K562 (cell line): ENCODE measurements at regions not wholly inside any gene's neighbourhood (a gene's known extent, or its start where the extent isn't known, plus 50 kb on each side); places are given as distances from the start of the nearest gene placed in this dataset.

Source experiments
- ATAC-seq: fragments of 200-7000 bp; cut with Tn5 transposase; 3 replicates; pipeline ENCODE4 v1.9.1; 2020; ENCODE audit warnings: moderate library complexity
- BruUV-seq: library from RNA; stranded (reverse); fragments of 400-500 nt; replicated peaks from 2 replicates; lab custom pipeline; 2021; lab: Mats Ljungman, UMichigan
- CTCF ChIA-PET: fragments of 300-600 bp; formaldehyde crosslinking; extraction: SDS; loops from one replicate; lab custom pipeline; 2021; ENCODE audit warnings: low intra/inter-chr PET ratio; lab: Yijun Ruan, JAX
- POLR2A ChIA-PET: fragments of 300-600, 350-650 bp; sonication (Branson Sonifier 250); formaldehyde crosslinking; extraction: SDS; loops from one replicate; lab custom pipeline; 2021; ENCODE audit warnings: antibody characterized with exemption, inconsistent platforms; lab: Yijun Ruan, JAX
- DNase-seq, 4 experiments: peaks; one replicate each; pipeline versions ENCODE4 v3.0.0 to v3.0.0-alpha.2; 2011 to 2018; ENCODE audit warnings: low spot score in 3 of 4, mixed read lengths in 3 of 4; ENCODE audit errors: extremely low read depth in 1 of 4
- FAIRE-seq: peaks from 2 replicates; lab custom pipeline; 2011; peaks lifted over from hg19 to GRCh38; lab: Jason Lieb, UNC
- H2AFZ ChIP-seq: 2 replicates; pipeline ENCODE4 v1.6.0; 2011; ENCODE audit warnings: low read depth, low read length, control low read depth, inconsistent platforms
- H3K27ac ChIP-seq: fragments of 200-600 bp; 3 replicates; pipeline ENCODE4 v1.8.0; 2011; ENCODE audit warnings: low read depth, mild to moderate bottlenecking, control low read depth, inconsistent platforms, low read length, moderate library complexity, mixed read lengths; ENCODE audit errors: extremely low read depth
- H3K27me3 ChIP-seq, 2 experiments: fragments of 300-600 bp in 1 of 2; 2 replicates in 1 of 2; 3 replicates in 1 of 2; pipeline versions ENCODE4 v1.6.0 to v1.8.0; 2011; ENCODE audit warnings: inconsistent platforms in 2 of 2, low read length in 2 of 2, mild to moderate bottlenecking in 1 of 2, mixed read lengths in 1 of 2, moderate library complexity in 1 of 2; ENCODE audit not compliant: control insufficient read depth in 2 of 2, insufficient read depth in 2 of 2
- H3K36me3 ChIP-seq: fragments of 300-600 bp; 3 replicates; pipeline ENCODE4 v1.8.0; 2011; ENCODE audit warnings: mild to moderate bottlenecking, low read length, inconsistent platforms; ENCODE audit not compliant: control insufficient read depth, insufficient read depth
- H3K4me1 ChIP-seq, 2 experiments: fragments of 200-600 bp in 1 of 2; replicated peaks in 1 of 2; 2 replicates in 1 of 2; 3 replicates in 1 of 2; pipeline versions ENCODE4 v1.5.1 to v1.8.0; 2011; ENCODE audit warnings: inconsistent platforms in 2 of 2, low read length in 2 of 2, mild to moderate bottlenecking in 1 of 2, mixed read lengths in 1 of 2, moderate library complexity in 1 of 2; ENCODE audit not compliant: control insufficient read depth in 2 of 2, insufficient read depth in 2 of 2
- H3K4me2 ChIP-seq: 2 replicates; pipeline ENCODE4 v1.6.1; 2011; ENCODE audit warnings: low read length, control low read depth, inconsistent platforms, mixed read lengths; ENCODE audit not compliant: insufficient read depth
- H3K4me3 ChIP-seq: fragments of 200-600 bp; sonication (generic), shearing (Covaris generic); 2 replicates; pipeline ENCODE4 v1.5.1; 2016; ENCODE audit warnings: control low read depth, inconsistent platforms
- H3K79me2 ChIP-seq: fragments of 200-600 bp; 3 replicates; pipeline ENCODE4 v1.8.0; 2011; ENCODE audit warnings: low read length, inconsistent platforms; ENCODE audit not compliant: control insufficient read depth, insufficient read depth
- H3K9ac ChIP-seq, 2 experiments: 2 replicates each; pipeline versions ENCODE4 v1.6.0 to v1.6.1; 2011; ENCODE audit warnings: low read depth in 2 of 2, low read length in 2 of 2, control low read depth in 1 of 2, inconsistent platforms in 1 of 2, mild to moderate bottlenecking in 1 of 2, mixed read lengths in 1 of 2; ENCODE audit not compliant: insufficient read depth in 1 of 2
- H3K9me1 ChIP-seq: one replicate; pipeline ENCODE4 v1.6.0; 2011; ENCODE audit warnings: inconsistent platforms, mild to moderate bottlenecking, low read length, moderate library complexity; ENCODE audit not compliant: control insufficient read depth, insufficient read depth
- H3K9me3 ChIP-seq: replicated peaks from 2 replicates; pipeline ENCODE4 v1.5.1; 2011; ENCODE audit warnings: low read depth, low read length, inconsistent platforms; ENCODE audit not compliant: control insufficient read depth, insufficient read depth
- H4K20me1 ChIP-seq: replicated peaks from 2 replicates; pipeline ENCODE4 v1.6.1; 2011; ENCODE audit warnings: low read length, inconsistent platforms, mixed read lengths; ENCODE audit not compliant: control insufficient read depth, insufficient read depth
- ARID1B ChIP-seq: fragments of 450-650 bp; IDR thresholded peaks from 2 replicates; pipeline ENCODE4 v1.6.1; 2016; ENCODE audit warnings: antibody characterized with exemption, mild to moderate bottlenecking, inconsistent platforms
- GTF2A2 ChIP-seq: IDR thresholded peaks from 2 replicates; pipeline ENCODE4 v1.6.1; 2016; ENCODE audit warnings: mild to moderate bottlenecking, missing genetic modification characterization, missing compliant biosample characterization
- HMGN3 ChIP-seq: IDR thresholded peaks from 2 replicates; pipeline ENCODE4 v1.6.1; 2011; ENCODE audit warnings: borderline replicate concordance, low read depth, mild to moderate bottlenecking, mixed read lengths, low read length; ENCODE audit not compliant: insufficient read length; ENCODE audit errors: extremely low read depth
- HNRNPUL1 ChIP-seq: fragments of 200-400 bp; formaldehyde crosslinking; IDR thresholded peaks from 2 replicates; pipeline ENCODE4 v1.6.1; 2017; ENCODE audit warnings: low read length
- MYNN ChIP-seq, 2 experiments: sonication (generic); formaldehyde crosslinking in 1 of 2; IDR thresholded peaks; 2 replicates each; pipeline versions ENCODE4 v1.5.0 to v1.6.1; 2016 to 2020; ENCODE audit warnings: antibody characterized with exemption in 1 of 2, missing genetic modification reagents in 1 of 2
- NCOA6 ChIP-seq: fragments of 450-650 bp; IDR thresholded peaks from 2 replicates; pipeline ENCODE4 v1.6.1; 2017; ENCODE audit warnings: mild to moderate bottlenecking
- NFIX ChIP-seq: fragments of 250-450 bp; sonication (Bioruptor Pico); IDR thresholded peaks from 2 replicates; pipeline ENCODE4 v1.4.0; 2020; ENCODE audit warnings: low read depth, mild to moderate bottlenecking, moderate library complexity
- POLR2AphosphoS5 ChIP-seq: IDR thresholded peaks from 2 replicates; pipeline ENCODE4 v1.6.1; 2011; ENCODE audit warnings: mild to moderate bottlenecking, low read depth, low read length, moderate library complexity; ENCODE audit not compliant: control insufficient read depth, insufficient read depth
- RFX5 ChIP-seq: IDR thresholded peaks from 2 replicates; pipeline ENCODE4 v1.6.1; 2011; ENCODE audit warnings: low read depth, mild to moderate bottlenecking, improper control_type of control experiment, low read length
- SAFB ChIP-seq: fragments of 200-400 bp; formaldehyde crosslinking; IDR thresholded peaks from 2 replicates; pipeline ENCODE4 v1.6.1; 2017; ENCODE audit warnings: low read depth, low read length, borderline replicate concordance
- SREBF1 ChIP-seq: fragments of 150-350 bp; IDR thresholded peaks from 2 replicates; pipeline ENCODE4 v1.6.1; 2014; ENCODE audit warnings: antibody characterized with exemption, low read depth, low read length, borderline replicate concordance
- ZEB2 ChIP-seq: fragments of 450-650 bp; IDR thresholded peaks from 2 replicates; pipeline ENCODE4 v1.6.1; 2016
- ZNF24 ChIP-seq: fragments of 450-650 bp; IDR thresholded peaks from 2 replicates; pipeline ENCODE4 v1.6.1; 2016
- ZNF263 ChIP-seq: sonication (generic); formaldehyde crosslinking; IDR thresholded peaks from 2 replicates; pipeline ENCODE4 v1.8.0; 2022; ENCODE audit warnings: mild to moderate bottlenecking, missing genetic modification reagents, borderline replicate concordance
- ZNF347 ChIP-seq: fragments of 450-650 bp; formaldehyde crosslinking; IDR thresholded peaks from 2 replicates; pipeline ENCODE4 v1.4.0; 2020; ENCODE audit warnings: low read depth, mild to moderate bottlenecking, moderate library complexity
- ZNF707 ChIP-seq: fragments of 250-450 bp; sonication (Bioruptor Pico); conservative IDR thresholded peaks from 2 replicates; pipeline ENCODE4 v1.8.0; 2022; ENCODE audit warnings: inconsistent platforms, mild to moderate bottlenecking, moderate library complexity
- WGBS: fragments of 100-300 bp; shearing (Covaris generic); methylation state at CpG from one replicate; pipeline ENCODE4 v1.1.6; 2016; ENCODE audit warnings: low coverage, mixed read lengths; ENCODE audit not compliant: insufficient coverage; ENCODE audit errors: missing lambda C conversion rate; 5-methylcytosine and 5-hydroxymethylcytosine counted together
- in situ Hi-C: fragments of 300-500 bp; cut with MboI; formaldehyde crosslinking; loops from 4 replicates; pipeline ENCODE4 v1.15.0; 2018; ENCODE audit warnings: inconsistent platforms, mixed read lengths
- intact Hi-C: fragments of 100-400 bp; cut with micrococcal nuclease; formaldehyde crosslinking; loops from 2 replicates; pipeline ENCODE4 v1.14.2; 2022
- TF ChIP-seq, protein P1 (sequence below): fragments of 250-450 bp; sonication (Bioruptor Pico); IDR thresholded peaks from 2 replicates; pipeline ENCODE4 v1.5.0; 2021
- TF ChIP-seq, protein P2 (sequence below), 2 experiments: IDR thresholded peaks; 2 replicates each; pipeline ENCODE4 v1.6.1; 2012; ENCODE audit warnings: improper control_type of control experiment in 2 of 2, low read depth in 2 of 2, low read length in 2 of 2, borderline replicate concordance in 1 of 2
- TF ChIP-seq, protein P3 (sequence below): fragments of 250-450 bp; sonication (Bioruptor Pico); IDR thresholded peaks from 2 replicates; pipeline ENCODE4 v1.8.0; 2022; ENCODE audit warnings: inconsistent platforms

DNA sequence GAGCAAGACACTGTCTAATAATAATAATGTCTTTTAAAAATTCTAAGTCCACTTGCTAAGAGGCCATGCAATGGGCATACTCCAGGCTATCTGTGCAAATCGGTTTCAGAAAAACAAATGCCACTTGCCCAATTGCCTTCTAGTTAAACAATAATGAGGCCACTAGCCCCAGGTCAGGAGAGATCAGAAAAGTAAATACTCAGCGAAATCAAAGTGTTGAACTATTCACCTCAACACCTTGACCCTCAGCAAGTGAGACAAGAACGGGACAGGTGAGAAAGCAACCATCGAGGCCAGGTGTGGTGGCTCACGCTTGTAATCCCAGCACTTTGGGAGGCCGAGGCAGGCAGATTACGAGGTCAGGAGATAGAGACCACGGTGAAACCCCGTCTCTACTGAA is 72.3 kb upstream of the SYN3 start (continued):
- TF ChIP-seq, protein P1, sequence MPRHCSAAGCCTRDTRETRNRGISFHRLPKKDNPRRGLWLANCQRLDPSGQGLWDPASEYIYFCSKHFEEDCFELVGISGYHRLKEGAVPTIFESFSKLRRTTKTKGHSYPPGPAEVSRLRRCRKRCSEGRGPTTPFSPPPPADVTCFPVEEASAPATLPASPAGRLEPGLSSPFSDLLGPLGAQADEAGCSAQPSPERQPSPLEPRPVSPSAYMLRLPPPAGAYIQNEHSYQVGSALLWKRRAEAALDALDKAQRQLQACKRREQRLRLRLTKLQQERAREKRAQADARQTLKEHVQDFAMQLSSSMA (CRISPR knock-in tag) = no peak
- TF ChIP-seq ZNF263 (CRISPR knock-in tag) = no peak

DNA sequence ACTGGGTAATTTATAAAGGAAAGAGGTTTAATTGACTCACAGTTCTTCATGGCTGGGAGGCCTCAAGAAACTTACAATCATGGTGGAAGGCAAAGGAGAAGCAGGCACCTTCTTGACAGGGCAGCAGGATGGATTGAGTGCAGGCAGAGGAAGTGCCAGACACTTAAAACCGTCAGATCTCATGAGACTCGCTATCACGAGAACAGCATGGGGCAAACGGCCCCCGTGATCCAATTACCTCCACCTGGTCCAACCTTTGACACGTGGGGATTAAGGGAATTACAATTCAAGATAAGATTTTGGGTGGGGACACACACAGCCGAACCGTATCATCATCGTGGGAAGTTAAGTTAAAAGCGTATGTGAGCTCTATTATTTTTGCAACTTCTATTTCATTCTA is 71.4 kb upstream of the SYN3 start:
- FAIRE-seq (no peak), DNase-seq (no peak), ATAC-seq (no peak)
- ChIA-PET CTCF (no interaction called here), POLR2A (interaction anchor here (0.5 to 0.7 kb wide), 2 partner anchors 205 to 207 kb away, joined by 3 to 4 read pairs; no protein-coding TSS in a partner anchor)
- H3K4me2 ChIP-seq = no peak overlapping the region
- H2AFZ ChIP-seq = no peak overlapping the region
- H3K36me3 ChIP-seq = no peaks in the 10 kb centered on the region
- no peaks in the 10 kb centered on the region for H3K79me2 ChIP-seq
- H3K4me1 ChIP-seq = no peaks in the 10 kb centered on the region
- no TSS peak for BruUV-seq
- H3K9ac ChIP-seq = no peak overlapping the region
- H3K9me1 ChIP-seq = no peaks in the 10 kb centered on the region
- WGBS = 0% methylated on average over 10 of the region's 10 CpGs
- H3K4me3 ChIP-seq = no peak overlapping the region
- H3K9me3 ChIP-seq = no peaks in the 10 kb centered on the region
- H4K20me1 ChIP-seq = no peaks in the 10 kb centered on the region
- in situ Hi-C loops = no loop called here
- H3K27me3 ChIP-seq = no peaks in the 10 kb centered on the region
- no peak overlapping the region for H3K27ac ChIP-seq
- intact Hi-C loops = no loop called here
- no peak for TF ChIP-seq NFIX (CRISPR knock-in tag)
- TF ChIP-seq POLR2AphosphoS5 = no peak
- TF ChIP-seq ZEB2 = no peak
- no peak for TF ChIP-seq SREBF1
- no peak for TF ChIP-seq ZNF24
- TF ChIP-seq, protein P2, sequence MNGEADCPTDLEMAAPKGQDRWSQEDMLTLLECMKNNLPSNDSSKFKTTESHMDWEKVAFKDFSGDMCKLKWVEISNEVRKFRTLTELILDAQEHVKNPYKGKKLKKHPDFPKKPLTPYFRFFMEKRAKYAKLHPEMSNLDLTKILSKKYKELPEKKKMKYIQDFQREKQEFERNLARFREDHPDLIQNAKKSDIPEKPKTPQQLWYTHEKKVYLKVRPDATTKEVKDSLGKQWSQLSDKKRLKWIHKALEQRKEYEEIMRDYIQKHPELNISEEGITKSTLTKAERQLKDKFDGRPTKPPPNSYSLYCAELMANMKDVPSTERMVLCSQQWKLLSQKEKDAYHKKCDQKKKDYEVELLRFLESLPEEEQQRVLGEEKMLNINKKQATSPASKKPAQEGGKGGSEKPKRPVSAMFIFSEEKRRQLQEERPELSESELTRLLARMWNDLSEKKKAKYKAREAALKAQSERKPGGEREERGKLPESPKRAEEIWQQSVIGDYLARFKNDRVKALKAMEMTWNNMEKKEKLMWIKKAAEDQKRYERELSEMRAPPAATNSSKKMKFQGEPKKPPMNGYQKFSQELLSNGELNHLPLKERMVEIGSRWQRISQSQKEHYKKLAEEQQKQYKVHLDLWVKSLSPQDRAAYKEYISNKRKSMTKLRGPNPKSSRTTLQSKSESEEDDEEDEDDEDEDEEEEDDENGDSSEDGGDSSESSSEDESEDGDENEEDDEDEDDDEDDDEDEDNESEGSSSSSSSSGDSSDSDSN (IDR thresholded peaks at IDR 0.05; ENCODE audit: borderline replicate concordance in 1 of 2, low read depth in 2 of 2, low read length in 2 of 2) = no peak
- no peak for TF ChIP-seq ZNF707 (CRISPR knock-in tag)
- no peak for TF ChIP-seq HMGN3
- no peak for TF ChIP-seq ARID1B
- TF ChIP-seq SAFB = no peak
- no peak for TF ChIP-seq GTF2A2
- no peak for TF ChIP-seq HNRNPUL1
- TF ChIP-seq, protein P3, sequence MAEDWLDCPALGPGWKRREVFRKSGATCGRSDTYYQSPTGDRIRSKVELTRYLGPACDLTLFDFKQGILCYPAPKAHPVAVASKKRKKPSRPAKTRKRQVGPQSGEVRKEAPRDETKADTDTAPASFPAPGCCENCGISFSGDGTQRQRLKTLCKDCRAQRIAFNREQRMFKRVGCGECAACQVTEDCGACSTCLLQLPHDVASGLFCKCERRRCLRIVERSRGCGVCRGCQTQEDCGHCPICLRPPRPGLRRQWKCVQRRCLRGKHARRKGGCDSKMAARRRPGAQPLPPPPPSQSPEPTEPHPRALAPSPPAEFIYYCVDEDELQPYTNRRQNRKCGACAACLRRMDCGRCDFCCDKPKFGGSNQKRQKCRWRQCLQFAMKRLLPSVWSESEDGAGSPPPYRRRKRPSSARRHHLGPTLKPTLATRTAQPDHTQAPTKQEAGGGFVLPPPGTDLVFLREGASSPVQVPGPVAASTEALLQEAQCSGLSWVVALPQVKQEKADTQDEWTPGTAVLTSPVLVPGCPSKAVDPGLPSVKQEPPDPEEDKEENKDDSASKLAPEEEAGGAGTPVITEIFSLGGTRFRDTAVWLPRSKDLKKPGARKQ = no peak
- TF ChIP-seq RFX5 = no peak
- no peak for TF ChIP-seq MYNN (IDR thresholded peaks at IDR 0.05)
- TF ChIP-seq MYNN (CRISPR knock-in tag; IDR thresholded peaks at IDR 0.05) = no peak
- no peak for TF ChIP-seq NCOA6
- TF ChIP-seq ZNF347 (CRISPR knock-in tag) = no peak
